Cardiac fibroblast (primary cell): ENCODE measurements at regions not wholly inside any gene's neighbourhood (a gene's known extent, or its start where the extent isn't known, plus 50 kb on each side); places are given as distances from the start of the nearest gene placed in this dataset.

Experiments
- DNase-seq, 2 donors: peaks; one replicate each; pipeline versions ENCODE4 v3.0.0 to v3.0.0-alpha.2; 2010; ENCODE audit warnings: low read depth in 2 of 2
- H3K4me3 ChIP-seq, 2 donors: replicated peaks in 1 of 2; 1 replicate in 1 of 2; 2 replicates in 1 of 2; pipeline ENCODE4 v1.5.1; 2011; ENCODE audit warnings: low read depth in 2 of 2, low read length in 2 of 2, mild to moderate bottlenecking in 2 of 2, moderate library complexity in 1 of 2
- CTCF ChIP-seq: IDR thresholded peaks from one replicate; pipeline ENCODE4 v1.5.1; 2011; ENCODE audit warnings: low read depth, mild to moderate bottlenecking, low read length, inconsistent platforms

GRCh38 chr4:180422989-180423711, 1820.1 kb upstream of the TENM3 start:
- DNase-seq = no peak
- TF ChIP-seq CTCF = no peak
- no peak overlapping the region for H3K4me3 ChIP-seq

- no peak for DNase-seq
- no peak for TF ChIP-seq CTCF
Observed at GRCh38 chr4:180423712-180424057, 1819.5 kb upstream of the TENM3 start.

GRCh38 chr4:180426938-180427337, 1816.3 kb upstream of the TENM3 start:
- TF ChIP-seq CTCF = no peak
- no peak overlapping the region for H3K4me3 ChIP-seq
- no peak for DNase-seq

More at GRCh38 chr4:180423712-180424057, 1819.5 kb upstream of the TENM3 start:
- no peak overlapping the region for H3K4me3 ChIP-seq

- TF ChIP-seq CTCF = no peak
- no peak for DNase-seq
- H3K4me3 ChIP-seq = no peak overlapping the region
Observed at GRCh38 chr4:180430283-180430682, 1812.9 kb upstream of the TENM3 start.

GRCh38 chr4:180434131-180434895, 1808.9 kb upstream of the TENM3 start:
- no peak for TF ChIP-seq CTCF
- DNase-seq = no peak
- H3K4me3 ChIP-seq = no peak overlapping the region

- TF ChIP-seq CTCF = no peak
- DNase-seq = no peak
- H3K4me3 ChIP-seq = no peak overlapping the region
Observed at GRCh38 chr4:180436361-180436760, 1806.8 kb upstream of the TENM3 start.
